NCI-H2196 treated with DMSO at 0.1 percent for 48 hours (cell line): ENCODE measurements at regions not wholly inside any gene's neighbourhood (a gene's known extent, or its start where the extent isn't known, plus 50 kb on each side); places are given as distances from the start of the nearest gene placed in this dataset.
"Not testable (repeated sequence)": the region's sequence is repeated elsewhere in the genome, so short reads cannot be mapped to it uniquely, and the experiment has no call there.

ENCODE experiments used
- DNase-seq: peaks from one replicate; lab custom pipeline; 2025; ENCODE audit not compliant: unreplicated experiment; lab: John Stamatoyannopoulos, UW

GRCh38 chr5:82959466-82959865 is 117.7 kb downstream of the TMEM167A start:
- no peak for DNase-seq

DNA sequence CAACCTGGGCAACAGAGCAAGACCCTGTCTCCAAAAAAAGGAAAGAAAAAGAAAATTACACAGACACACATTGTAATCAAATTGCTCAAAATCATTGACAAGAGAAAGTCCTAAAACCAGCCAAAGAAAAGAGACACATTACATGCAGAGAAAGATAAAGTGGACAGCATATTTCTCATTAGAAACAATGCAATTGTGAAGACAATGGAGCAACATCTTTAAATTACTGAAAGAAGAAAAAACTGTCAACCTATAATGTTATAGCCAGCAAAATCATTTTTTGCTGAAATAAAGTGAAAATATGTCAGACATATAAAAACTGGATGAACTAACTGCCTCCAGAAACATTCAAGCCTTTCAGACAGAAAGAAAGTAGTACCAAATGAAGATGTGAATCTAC is 120.6 kb downstream of the TMEM167A start:
- DNase-seq = no peak

DNA sequence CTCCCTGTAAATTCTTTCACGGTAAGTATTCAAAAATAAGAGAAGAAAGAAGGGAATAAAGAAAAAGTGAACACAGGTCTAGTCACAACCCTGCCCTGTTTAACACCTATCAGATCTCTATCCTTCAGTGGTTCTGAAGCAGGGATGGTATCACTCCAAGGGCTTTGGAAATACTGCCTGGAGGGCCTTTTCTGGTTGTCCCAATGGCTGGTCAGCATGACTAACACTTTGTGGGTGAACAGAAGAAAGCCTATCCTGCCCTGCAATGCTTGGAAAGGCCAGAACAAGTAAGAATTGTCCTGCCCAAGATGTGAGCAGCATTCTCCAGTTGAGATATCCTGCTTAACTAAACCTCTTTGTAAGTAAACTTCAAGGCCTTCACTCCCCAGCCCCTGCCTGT is 124.9 kb downstream of the TMEM167A start:
- no peak for DNase-seq

GRCh38 chr5:82944267-82944666 is 132.9 kb downstream of the TMEM167A start:
- not testable (repeated sequence) for DNase-seq

GRCh38 chr5:82942083-82942881 is 134.9 kb downstream of the TMEM167A start:
- DNase-seq = no peak

DNA sequence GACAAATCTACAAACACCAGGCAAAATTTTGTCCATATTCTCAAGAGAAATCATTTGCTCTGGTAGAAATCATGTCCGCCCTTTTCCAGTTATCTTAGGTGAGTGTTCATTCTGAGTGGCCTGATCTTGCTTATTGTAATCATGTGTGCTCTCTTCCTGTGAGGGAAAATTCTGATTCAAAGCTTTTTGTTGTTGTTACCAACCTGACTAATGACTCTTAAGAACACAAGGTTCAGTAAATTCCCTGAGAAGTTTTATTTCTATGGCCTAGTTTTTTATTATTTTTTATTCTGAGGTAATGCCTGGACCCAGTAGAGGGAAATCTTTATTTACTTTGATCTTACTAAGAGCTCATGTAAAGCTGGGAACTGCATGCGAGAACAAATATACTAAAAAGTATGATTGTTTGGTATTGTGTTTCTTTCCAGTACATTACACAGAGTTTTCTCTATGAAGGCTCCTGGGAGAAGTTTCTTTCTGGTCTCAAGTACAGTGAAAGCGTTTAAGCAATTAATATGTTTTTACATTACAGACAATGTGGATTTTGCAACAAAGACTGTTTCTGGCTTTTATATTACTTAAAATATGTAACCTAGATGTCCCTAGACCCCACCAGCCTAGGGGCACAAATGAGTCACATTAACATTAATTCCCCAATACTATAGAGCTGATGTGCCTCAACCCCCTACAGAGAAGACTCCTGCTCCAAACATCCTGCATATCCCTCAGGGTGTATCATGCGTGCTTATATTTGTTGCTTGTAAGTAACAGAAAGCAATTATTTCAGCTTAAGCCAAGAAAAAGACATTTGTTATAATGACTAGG is 138.1 kb downstream of the TMEM167A start:
- no peak for DNase-seq

- not testable (repeated sequence) for DNase-seq
Observed at GRCh38 chr5:82932473-82933220, 144.5 kb downstream of the TMEM167A start.

- DNase-seq = no peak
Observed at GRCh38 chr5:82931110-82931509, 146.1 kb downstream of the TMEM167A start.

DNA sequence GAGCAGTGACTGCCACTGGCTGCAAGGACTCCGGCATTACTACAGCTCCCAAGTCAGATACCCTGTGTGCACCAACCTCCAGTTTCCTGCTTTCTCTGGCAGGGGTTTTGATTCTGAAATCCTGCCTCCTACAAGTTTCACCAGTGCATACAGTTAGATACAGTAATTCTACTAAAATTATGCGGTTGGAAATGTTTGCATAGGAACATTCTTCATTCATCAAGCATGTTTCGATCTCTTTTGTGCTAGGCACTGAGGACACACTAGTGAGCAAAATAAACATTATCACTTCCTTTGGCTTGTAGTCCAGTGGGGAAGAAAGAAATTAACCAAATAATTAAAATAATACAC is 152.2 kb downstream of the TMEM167A start:
- DNase-seq = no peak

DNA sequence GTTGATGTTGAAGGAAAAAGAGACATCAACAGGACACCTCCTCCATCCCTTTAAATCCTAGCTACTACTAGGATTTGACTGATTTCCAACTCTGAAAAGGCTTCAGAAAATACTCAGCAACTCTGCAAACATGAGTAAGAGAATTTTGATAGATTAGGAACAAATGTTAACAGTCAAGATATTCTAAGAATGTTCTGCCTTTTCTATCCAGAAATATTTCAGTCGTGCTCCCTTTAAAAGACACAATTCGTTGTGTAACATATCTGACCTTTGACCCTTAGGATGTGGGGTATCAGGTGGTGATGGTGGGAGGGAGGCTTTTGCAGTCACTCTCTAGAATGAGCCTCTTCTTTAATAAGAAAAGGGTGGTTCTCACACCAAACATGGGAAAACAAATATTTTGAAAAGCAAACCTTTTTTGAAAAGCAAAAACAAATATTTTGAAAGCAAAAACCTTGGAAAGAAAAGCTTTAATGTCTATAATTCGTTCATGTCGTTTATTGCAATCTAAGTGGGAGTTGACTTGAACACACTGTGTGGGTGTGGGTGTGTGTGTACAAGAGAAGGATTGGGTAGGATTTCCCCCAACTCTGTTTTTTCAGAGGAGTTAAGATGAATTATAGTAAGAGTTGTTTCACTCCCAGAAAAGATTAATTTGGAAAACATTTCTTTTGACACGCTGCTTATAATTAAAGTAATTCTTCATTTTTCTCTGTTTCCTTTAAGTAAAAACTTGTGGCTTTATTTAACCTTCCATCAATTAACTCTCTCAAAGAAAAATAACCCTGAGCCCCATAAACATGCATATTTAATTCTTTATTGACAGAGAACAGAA is 152.8 kb downstream of the TMEM167A start:
- no peak for DNase-seq

DNA sequence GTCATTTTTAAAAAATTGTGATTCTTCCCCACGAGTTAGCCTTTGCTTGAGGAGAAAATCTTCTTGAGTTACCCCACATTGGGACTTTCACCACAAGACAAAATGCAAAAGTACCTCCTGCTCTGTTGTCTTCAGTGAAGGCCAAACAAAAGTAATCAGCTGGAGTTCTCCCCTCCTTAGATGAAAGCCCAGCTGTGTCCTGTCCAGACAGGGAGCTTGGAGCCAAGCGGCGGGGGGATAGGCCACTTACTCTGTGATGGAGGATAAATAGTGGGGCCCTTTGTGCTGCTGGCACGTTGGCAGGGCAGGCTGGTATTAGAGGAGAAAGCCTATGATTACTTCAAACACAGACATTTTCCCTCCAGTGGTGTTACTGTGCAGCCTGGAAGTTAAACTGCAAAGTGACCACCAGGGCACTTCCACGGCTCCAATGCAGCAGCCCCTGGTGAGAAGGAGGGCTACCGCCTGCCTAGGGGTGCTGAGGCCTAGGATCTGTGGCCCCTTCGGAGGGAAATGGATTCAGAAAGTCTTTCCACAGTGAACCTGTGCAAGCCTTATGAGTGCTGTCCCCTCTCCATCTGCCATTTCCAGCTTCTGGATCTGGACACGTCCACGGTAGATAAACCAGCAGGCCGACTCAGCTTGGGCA is 155.0 kb downstream of the TMEM167A start:
- no peak for DNase-seq

DNA sequence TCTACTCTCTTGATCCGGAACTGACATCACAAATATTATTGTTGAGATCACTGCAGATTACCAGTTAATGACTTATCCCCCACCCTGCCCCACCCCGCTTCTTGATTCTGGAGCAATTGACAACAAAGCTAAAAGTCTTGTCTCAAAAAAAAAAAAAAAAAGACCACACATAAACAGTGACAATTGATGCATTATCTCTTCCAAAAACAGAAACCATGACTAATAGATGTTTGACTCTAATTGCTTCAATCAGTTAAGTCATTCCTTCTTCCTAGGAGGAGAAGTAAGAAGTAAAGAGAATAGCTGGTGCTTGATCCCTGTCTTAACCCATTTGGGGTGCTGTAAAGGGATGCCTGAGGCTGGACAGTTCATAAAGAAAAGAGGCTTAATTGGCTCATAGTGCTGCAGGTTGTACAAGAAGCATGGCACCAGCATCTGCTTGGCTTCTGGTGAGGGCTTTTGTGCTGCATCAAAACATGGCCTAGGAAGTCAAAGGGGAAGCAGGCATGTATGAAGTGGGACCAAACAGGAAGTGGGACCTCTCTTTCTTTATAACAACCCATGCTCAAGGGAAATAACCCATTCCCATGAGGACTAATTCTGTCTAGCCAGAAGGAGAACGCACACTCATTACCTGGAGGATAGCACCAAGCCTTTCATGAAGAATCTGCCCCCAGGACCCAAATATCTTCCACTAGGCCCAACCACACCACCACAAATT is 158.7 kb downstream of the TMEM167A start:
- DNase-seq = no peak

- DNase-seq = no peak
Observed at GRCh38 chr5:82917584-82917983, 159.6 kb downstream of the TMEM167A start.

GRCh38 chr5:82913971-82914370 is 163.2 kb downstream of the TMEM167A start:
- DNase-seq = no peak

DNA sequence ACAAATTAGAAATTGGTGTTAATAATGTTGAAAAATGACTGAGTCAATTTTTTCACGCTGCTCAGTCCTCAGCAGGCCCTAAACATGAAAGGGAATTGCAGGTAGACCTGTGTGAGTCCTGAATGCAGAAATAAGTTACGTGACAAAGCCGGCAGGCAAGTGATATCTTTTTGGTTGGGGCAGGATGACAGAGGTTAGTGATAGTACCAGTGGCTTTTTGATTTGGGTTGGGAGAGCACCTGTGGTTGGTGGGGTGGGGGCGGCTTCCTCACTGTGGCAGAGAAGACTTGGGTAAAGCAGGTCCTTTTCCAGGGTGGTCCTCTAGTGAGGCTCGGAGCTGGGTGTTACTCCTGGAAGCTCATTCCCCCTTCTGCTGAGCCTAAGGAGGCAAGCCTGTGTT is 164.7 kb downstream of the TMEM167A start:
- no peak for DNase-seq

DNA sequence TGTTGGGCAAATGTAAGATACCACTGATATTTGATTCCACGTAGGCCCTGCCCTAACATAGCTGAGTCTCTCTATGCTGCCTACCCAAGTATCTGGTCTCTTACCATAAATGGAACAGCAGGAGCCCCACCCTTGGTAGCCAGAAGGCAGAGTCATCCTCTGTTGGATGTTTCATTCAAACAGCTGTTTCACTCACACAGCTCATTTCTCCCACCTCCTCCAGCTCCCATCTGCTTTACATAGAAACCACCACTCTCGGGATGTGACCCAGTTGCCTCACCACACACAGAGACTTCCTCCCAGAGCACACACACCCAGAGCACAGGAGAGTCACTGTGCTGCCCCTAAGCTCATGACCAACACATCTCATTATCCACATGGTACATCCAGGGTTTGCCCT is 165.3 kb downstream of the TMEM167A start:
- no peak for DNase-seq

GRCh38 chr5:82910905-82911304 is 166.3 kb downstream of the TMEM167A start:
- DNase-seq = no peak

GRCh38 chr5:82910491-82910890 is 166.7 kb downstream of the TMEM167A start:
- no peak for DNase-seq

DNA sequence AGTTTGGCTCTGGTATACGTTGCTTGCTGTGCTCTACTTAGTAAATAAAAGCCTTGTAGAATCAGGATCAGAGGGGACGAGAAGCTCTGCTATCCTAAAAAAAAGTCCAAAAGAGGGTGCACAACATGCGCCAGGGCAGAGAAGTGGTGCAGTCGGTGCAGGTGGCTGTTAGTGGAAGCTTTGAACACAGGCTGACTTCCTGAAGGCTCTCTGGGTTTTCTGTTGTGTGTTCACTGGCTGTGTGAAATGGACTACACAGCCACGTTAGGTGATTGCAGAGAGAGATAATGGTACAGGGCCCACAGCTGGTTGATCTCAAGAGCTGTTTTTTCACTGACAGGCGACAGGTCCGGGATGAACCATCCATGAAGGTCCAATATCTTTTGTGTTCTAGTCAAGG is 167.4 kb downstream of the TMEM167A start:
- DNase-seq = no peak

- DNase-seq = no peak
Observed at GRCh38 chr5:82905986-82906385, 171.2 kb downstream of the TMEM167A start.
